HepG2 (cell line): ENCODE measurements at regions not wholly inside any gene's neighbourhood (a gene's known extent, or its start where the extent isn't known, plus 50 kb on each side); places are given as distances from the start of the nearest gene placed in this dataset.

ENCODE experiments used
- ATAC-seq: fragments of 200-7000 bp; cut with Tn5 transposase; 3 replicates; pipeline ENCODE4 v1.9.1; 2020; ENCODE audit warnings: mild to moderate bottlenecking, moderate library complexity
- BruUV-seq: library from RNA; stranded (reverse); fragments of 400-500 nt; replicated peaks from 2 replicates; lab custom pipeline; 2021; lab: Mats Ljungman, UMichigan
- CTCF ChIA-PET: fragments of 300-600 bp; formaldehyde crosslinking; extraction: SDS; loops from one replicate; lab custom pipeline; 2021; ENCODE audit warnings: low total read pairs, inconsistent platforms, low intra/inter-chr PET ratio; lab: Yijun Ruan, JAX
- POLR2A ChIA-PET: fragments of 350-600 bp; sonication (Branson Sonifier 250); formaldehyde crosslinking; loops from one replicate; lab custom pipeline; 2020; ENCODE audit warnings: antibody characterized with exemption, inconsistent platforms; lab: Yijun Ruan, JAX
- DNase-seq: peaks from one replicate; pipeline ENCODE4 v3.0.0-alpha.2; 2015; ENCODE audit warnings: low spot score
- FAIRE-seq: peaks from 3 replicates; lab custom pipeline; 2011; peaks lifted over from hg19 to GRCh38; lab: Jason Lieb, UNC
- H2AFZ ChIP-seq: one replicate; pipeline ENCODE4 v1.6.1; 2011; ENCODE audit warnings: low read length, inconsistent platforms
- H3K27ac ChIP-seq: fragments of 300-600 bp; 3 replicates; pipeline ENCODE4 v1.8.0; 2011; ENCODE audit warnings: mixed run types, mild to moderate bottlenecking, mixed read lengths, low read length, inconsistent platforms; ENCODE audit not compliant: insufficient read depth; ENCODE audit errors: extremely low read length
- H3K27me3 ChIP-seq, 2 experiments: fragments of 200-600 bp in 1 of 2; 2 replicates in 1 of 2; 3 replicates in 1 of 2; pipeline versions ENCODE4 v1.6.0 to v1.8.0; 2011; ENCODE audit warnings: low read length in 2 of 2, mild to moderate bottlenecking in 2 of 2, moderate library complexity in 2 of 2, inconsistent platforms in 1 of 2; ENCODE audit not compliant: insufficient read depth in 2 of 2, control insufficient read depth in 1 of 2
- H3K36me3 ChIP-seq, 2 experiments: fragments of 200-600 bp in 1 of 2; replicated peaks in 1 of 2; 2 replicates in 1 of 2; 3 replicates in 1 of 2; pipeline versions ENCODE4 v1.5.1 to v1.8.0; 2011; ENCODE audit warnings: low read length in 2 of 2, inconsistent platforms in 1 of 2; ENCODE audit not compliant: insufficient read depth in 2 of 2, control insufficient read depth in 1 of 2
- H3K4me1 ChIP-seq: 2 replicates; pipeline ENCODE4 v1.5.1; 2012; ENCODE audit warnings: low read length, inconsistent platforms; ENCODE audit not compliant: insufficient read depth
- H3K4me2 ChIP-seq: 2 replicates; pipeline ENCODE4 v1.6.0; 2011; ENCODE audit warnings: low read depth, low read length, inconsistent platforms
- H3K4me3 ChIP-seq, 3 experiments: fragments of 200-600 bp in 1 of 3; sonication (generic), shearing (Covaris generic) in 1 of 3; replicated peaks in 1 of 3; 2 replicates each; pipeline ENCODE4 v1.5.1; 2011 to 2016; ENCODE audit warnings: low read length in 3 of 3, inconsistent platforms in 2 of 3, low read depth in 2 of 3, mild to moderate bottlenecking in 2 of 3, control low read depth in 1 of 3, mixed read lengths in 1 of 3; ENCODE audit not compliant: insufficient read depth in 1 of 3
- H3K79me2 ChIP-seq: one replicate; pipeline ENCODE4 v1.6.1; 2011; ENCODE audit warnings: low read length, inconsistent platforms; ENCODE audit not compliant: insufficient read depth
- H3K9ac ChIP-seq: 2 replicates; pipeline ENCODE4 v1.6.0; 2011; ENCODE audit warnings: mild to moderate bottlenecking, low read depth, low read length, inconsistent platforms; ENCODE audit not compliant: insufficient read depth
- H3K9me3 ChIP-seq: 2 replicates; pipeline ENCODE4 v1.5.1; 2012; ENCODE audit warnings: mild to moderate bottlenecking, low read length
- H4K20me1 ChIP-seq: 2 replicates; pipeline ENCODE4 v1.6.0; 2011; ENCODE audit warnings: inconsistent platforms, mild to moderate bottlenecking, low read length, moderate library complexity; ENCODE audit not compliant: insufficient read depth
- CBX1 ChIP-seq: IDR thresholded peaks from one replicate; pipeline ENCODE4 v1.6.1; 2016; ENCODE audit warnings: antibody characterized with exemption, low read depth
- HOXA9 ChIP-seq: sonication (generic); formaldehyde crosslinking; IDR thresholded peaks from 2 replicates; pipeline ENCODE4 v1.8.1; 2022; ENCODE audit warnings: missing genetic modification reagents, mild to moderate bottlenecking, moderate library complexity, borderline replicate concordance
- NFAT5 ChIP-seq: sonication (generic); formaldehyde crosslinking; IDR thresholded peaks from 2 replicates; pipeline ENCODE4 v1.4.0; 2020; ENCODE audit warnings: missing genetic modification reagents
- PAF1 ChIP-seq: IDR thresholded peaks from 2 replicates; pipeline ENCODE4 v1.6.1; 2016; ENCODE audit warnings: missing genetic modification reagents, missing compliant biosample characterization
- RCOR2 ChIP-seq: IDR thresholded peaks from 2 replicates; pipeline ENCODE4 v1.6.1; 2016; ENCODE audit warnings: missing biosample characterization, missing genetic modification reagents
- TCF7 ChIP-seq: sonication (generic); IDR thresholded peaks from 2 replicates; pipeline ENCODE4 v1.6.1; 2016; ENCODE audit warnings: antibody characterized with exemption, low read depth
- XBP1 ChIP-seq: sonication (generic); formaldehyde crosslinking; IDR thresholded peaks from 2 replicates; pipeline ENCODE4 v1.5.0; 2020; ENCODE audit warnings: missing genetic modification reagents
- ZNF10 ChIP-seq: sonication (generic); formaldehyde crosslinking; IDR thresholded peaks from 2 replicates; pipeline ENCODE4 v1.4.0; 2020; ENCODE audit warnings: mild to moderate bottlenecking, low read depth, missing genetic modification reagents, borderline replicate concordance
- ZNF274 ChIP-seq: sonication (generic); formaldehyde crosslinking; IDR thresholded peaks from 2 replicates; pipeline ENCODE4 v1.5.1; 2020; ENCODE audit warnings: mild to moderate bottlenecking, missing genetic modification reagents
- ZNF275 ChIP-seq: sonication (generic); formaldehyde crosslinking; IDR thresholded peaks from 2 replicates; pipeline ENCODE4 v1.8.0; 2022; ENCODE audit warnings: missing genetic modification reagents, mild to moderate bottlenecking, inconsistent platforms, borderline replicate concordance
- ZNF772 ChIP-seq: sonication (generic); formaldehyde crosslinking; IDR thresholded peaks from 2 replicates; pipeline ENCODE4 v1.5.0; 2020; ENCODE audit warnings: mild to moderate bottlenecking, missing genetic modification reagents
- ZZZ3 ChIP-seq: sonication (generic); formaldehyde crosslinking; IDR thresholded peaks from 2 replicates; pipeline ENCODE4 v1.4.0; 2020; ENCODE audit warnings: missing genetic modification reagents, mild to moderate bottlenecking, borderline replicate concordance
- in situ Hi-C: cut with HindIII; loops from 2 replicates; pipeline ENCODE4 v1.10.0; 2017; ENCODE audit warnings: low pct_unique_long_range_greater_than_20kb; ENCODE audit not compliant: extremely low pct_ligation_motif_present
- intact Hi-C: fragments of 100-400 bp; cut with micrococcal nuclease; formaldehyde crosslinking; loops from one replicate; pipeline ENCODE4 v1.10.0; 2022; ENCODE audit not compliant: unreplicated experiment
- TF ChIP-seq, protein P1 (sequence below): sonication (generic); formaldehyde crosslinking; IDR thresholded peaks from 2 replicates; pipeline ENCODE4 v1.4.0; 2020; ENCODE audit warnings: mild to moderate bottlenecking, missing genetic modification reagents

DNA sequence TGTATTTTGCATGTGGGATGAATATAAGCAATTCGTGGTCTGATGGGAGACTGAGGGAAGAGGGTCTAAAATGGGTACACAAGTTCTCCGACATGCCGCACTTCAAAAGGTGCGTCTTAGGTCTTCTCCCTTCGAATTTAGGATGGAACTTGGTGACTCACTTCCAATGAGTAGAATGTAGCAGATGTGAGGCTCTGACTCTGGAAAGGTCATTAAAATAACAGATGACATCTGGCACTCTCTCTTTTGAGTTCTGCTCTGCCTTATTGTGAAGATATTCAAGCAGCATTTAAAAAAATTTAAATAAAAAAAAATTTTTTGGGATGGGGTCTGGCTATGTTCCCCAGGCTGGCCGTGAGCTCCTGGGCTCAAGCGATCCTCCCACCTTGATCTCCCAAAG lies 92.7 kb downstream of the TMEM100 start (continued):
- TF ChIP-seq XBP1 (CRISPR knock-in tag), result no peak
- no peak for TF ChIP-seq ZNF772

- Histone ChIP-seq H3K4me3 (no peak overlapping the region), H3K4me1 (no peaks in the 10 kb centered on the region), H3K9ac (no peak overlapping the region), H3K27ac (no peak overlapping the region), H4K20me1 (no peaks in the 10 kb centered on the region), H3K79me2 (no peaks in the 10 kb centered on the region), H3K4me2 (no peak overlapping the region), H3K9me3 (no peaks in the 10 kb centered on the region), H2AFZ (no peak overlapping the region), H3K27me3 (no peaks in the 10 kb centered on the region), H3K36me3 (no peaks in the 10 kb centered on the region)
- FAIRE-seq (no peak), ATAC-seq (no peak), DNase-seq (no peak)
- in situ Hi-C loops, result no loop called here
- ChIA-PET POLR2A (no interaction called here), CTCF (no interaction called here)
- no TSS peak for BruUV-seq
- intact Hi-C loops, result no loop called here
- TF ChIP-seq CBX1 (no peak), PAF1 (CRISPR knock-in tag) (no peak), TCF7 (no peak), ZNF274 (CRISPR knock-in tag) (no peak), ZZZ3 (CRISPR knock-in tag) (no peak), ZNF275 (CRISPR knock-in tag) (no peak), NFAT5 (no peak), RCOR2 (CRISPR knock-in tag) (no peak), HOXA9 (CRISPR knock-in tag) (no peak), ZNF10 (no peak)
- TF ChIP-seq, protein P1, sequence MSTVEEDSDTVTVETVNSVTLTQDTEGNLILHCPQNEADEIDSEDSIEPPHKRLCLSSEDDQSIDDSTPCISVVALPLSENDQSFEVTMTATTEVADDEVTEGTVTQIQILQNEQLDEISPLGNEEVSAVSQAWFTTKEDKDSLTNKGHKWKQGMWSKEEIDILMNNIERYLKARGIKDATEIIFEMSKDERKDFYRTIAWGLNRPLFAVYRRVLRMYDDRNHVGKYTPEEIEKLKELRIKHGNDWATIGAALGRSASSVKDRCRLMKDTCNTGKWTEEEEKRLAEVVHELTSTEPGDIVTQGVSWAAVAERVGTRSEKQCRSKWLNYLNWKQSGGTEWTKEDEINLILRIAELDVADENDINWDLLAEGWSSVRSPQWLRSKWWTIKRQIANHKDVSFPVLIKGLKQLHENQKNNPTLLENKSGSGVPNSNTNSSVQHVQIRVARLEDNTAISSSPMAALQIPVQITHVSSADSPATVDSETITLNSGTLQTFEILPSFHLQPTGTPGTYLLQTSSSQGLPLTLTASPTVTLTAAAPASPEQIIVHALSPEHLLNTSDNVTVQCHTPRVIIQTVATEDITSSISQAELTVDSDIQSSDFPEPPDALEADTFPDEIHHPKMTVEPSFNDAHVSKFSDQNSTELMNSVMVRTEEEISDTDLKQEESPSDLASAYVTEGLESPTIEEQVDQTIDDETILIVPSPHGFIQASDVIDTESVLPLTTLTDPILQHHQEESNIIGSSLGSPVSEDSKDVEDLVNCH (CRISPR knock-in tag), result no peak
Measured at GRCh38 chr17:55625521-55625920, 97.1 kb downstream of the TMEM100 start.
